Neural cell (in vitro differentiated cells): ENCODE measurements at regions not wholly inside any gene's neighbourhood (a gene's known extent, or its start where the extent isn't known, plus 50 kb on each side); places are given as distances from the start of the nearest gene placed in this dataset.

Experiments
- CTCF ChIP-seq: fragments of 450-650 bp; IDR thresholded peaks from 2 replicates; pipeline ENCODE4 v1.5.1; 2014; ENCODE audit warnings: antibody characterized with exemption, mild to moderate bottlenecking, moderate library complexity; ENCODE audit not compliant: poor library complexity, severe bottlenecking
- EP300 ChIP-seq: fragments of 450-650 bp; conservative IDR thresholded peaks from 2 replicates; pipeline ENCODE4 v1.6.1; 2014; ENCODE audit warnings: antibody characterized with exemption, mild to moderate bottlenecking, moderate library complexity; ENCODE audit not compliant: poor library complexity, severe bottlenecking
- EZH2 ChIP-seq: fragments of 200-600, 300-800 bp; shearing (Covaris generic), sonication (generic); IDR thresholded peaks from 2 replicates; pipeline ENCODE4 v1.6.1; 2014; ENCODE audit warnings: antibody characterized with exemption, low read length, borderline replicate concordance, mild to moderate bottlenecking; ENCODE audit not compliant: insufficient read depth, poor library complexity, severe bottlenecking

DNA sequence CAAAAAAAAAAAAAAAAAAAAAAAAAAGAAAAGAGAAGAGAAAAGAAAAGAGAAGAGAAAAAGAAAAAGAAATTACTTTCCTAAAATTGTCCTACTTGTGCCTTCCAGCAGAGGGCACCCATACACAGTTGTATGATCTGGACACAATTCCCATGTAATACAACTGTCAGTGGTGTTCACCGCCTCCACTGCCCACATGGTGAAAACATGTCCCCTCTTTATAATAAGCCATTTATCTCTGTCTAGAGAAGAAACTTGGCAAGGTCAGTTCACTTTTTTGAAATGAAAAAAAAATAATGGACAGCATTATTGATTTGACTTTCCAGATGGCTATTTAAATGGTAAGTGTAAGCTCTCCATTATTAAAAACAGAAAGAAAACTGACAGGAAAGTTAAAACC is 459.4 kb downstream of the GBE1 start:
- TF ChIP-seq EZH2 = no peak
- peak; percentile 60 for TF ChIP-seq CTCF
- no peak for TF ChIP-seq EP300
